ENCODE measurements at regions not wholly inside any gene's neighbourhood (a gene's known extent, or its start where the extent isn't known, plus 50 kb on each side); places are given as distances from the start of the nearest gene placed in this dataset.

GRCh38 chr18:51398104-51398503, 200.6 kb upstream of the MEX3C start:
- TF ChIP-seq E2F8 (IDR thresholded peaks at IDR 0.05; ENCODE audit: low read depth, partially characterized antibody) (no peak), ZNF124 (CRISPR knock-in tag; IDR thresholded peaks at IDR 0.05) (no peak), CTCF (IDR thresholded peaks at IDR 0.05 in 2 of 3, conservative IDR thresholded peaks at IDR 0.05 in 1 of 3; ENCODE audit: insufficient read depth in 2 of 3, low read depth in 1 of 3, low read length in 3 of 3) (no peak), ZHX1 (conservative IDR thresholded peaks at IDR 0.05; ENCODE audit: low read length) (no peak), SMARCB1 (IDR thresholded peaks at IDR 0.05; ENCODE audit: insufficient read length, low read depth) (no peak)

All from K562 (cell line).